Uterus (tissue), 2 donors: ENCODE measurements at regions not wholly inside any gene's neighbourhood (a gene's known extent, or its start where the extent isn't known, plus 50 kb on each side); places are given as distances from the start of the nearest gene placed in this dataset.

Experiments used
- POLR2A ChIP-seq, 2 donors: fragments of 450-650 bp; IDR thresholded peaks; one replicate each; pipeline ENCODE4 v1.6.1; 2016; ENCODE audit warnings: antibody characterized with exemption in 2 of 2, mild to moderate bottlenecking in 1 of 2, moderate library complexity in 1 of 2
- TF ChIP-seq, protein P1 (sequence below), 4 experiments: fragments of 200-600 bp in 2 of 4; fragments of 450-650 bp in 2 of 4; sonication (generic) in 2 of 4; IDR thresholded peaks; one replicate each; pipeline ENCODE4 v1.5.1; 2016 to 2019; ENCODE audit warnings: antibody characterized with exemption in 4 of 4, mild to moderate bottlenecking in 2 of 4, moderate library complexity in 1 of 4

GRCh38 chr1:14396100-14396499 lies 202.4 kb upstream of the KAZN start:
- TF ChIP-seq, protein P1, sequence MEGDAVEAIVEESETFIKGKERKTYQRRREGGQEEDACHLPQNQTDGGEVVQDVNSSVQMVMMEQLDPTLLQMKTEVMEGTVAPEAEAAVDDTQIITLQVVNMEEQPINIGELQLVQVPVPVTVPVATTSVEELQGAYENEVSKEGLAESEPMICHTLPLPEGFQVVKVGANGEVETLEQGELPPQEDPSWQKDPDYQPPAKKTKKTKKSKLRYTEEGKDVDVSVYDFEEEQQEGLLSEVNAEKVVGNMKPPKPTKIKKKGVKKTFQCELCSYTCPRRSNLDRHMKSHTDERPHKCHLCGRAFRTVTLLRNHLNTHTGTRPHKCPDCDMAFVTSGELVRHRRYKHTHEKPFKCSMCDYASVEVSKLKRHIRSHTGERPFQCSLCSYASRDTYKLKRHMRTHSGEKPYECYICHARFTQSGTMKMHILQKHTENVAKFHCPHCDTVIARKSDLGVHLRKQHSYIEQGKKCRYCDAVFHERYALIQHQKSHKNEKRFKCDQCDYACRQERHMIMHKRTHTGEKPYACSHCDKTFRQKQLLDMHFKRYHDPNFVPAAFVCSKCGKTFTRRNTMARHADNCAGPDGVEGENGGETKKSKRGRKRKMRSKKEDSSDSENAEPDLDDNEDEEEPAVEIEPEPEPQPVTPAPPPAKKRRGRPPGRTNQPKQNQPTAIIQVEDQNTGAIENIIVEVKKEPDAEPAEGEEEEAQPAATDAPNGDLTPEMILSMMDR (IDR thresholded peaks at IDR 0.05) = no peak
- no peak for TF ChIP-seq POLR2A (IDR thresholded peaks at IDR 0.05)
